ENCODE measurements at regions not wholly inside any gene's neighbourhood (a gene's known extent, or its start where the extent isn't known, plus 50 kb on each side); places are given as distances from the start of the nearest gene placed in this dataset.

DNA sequence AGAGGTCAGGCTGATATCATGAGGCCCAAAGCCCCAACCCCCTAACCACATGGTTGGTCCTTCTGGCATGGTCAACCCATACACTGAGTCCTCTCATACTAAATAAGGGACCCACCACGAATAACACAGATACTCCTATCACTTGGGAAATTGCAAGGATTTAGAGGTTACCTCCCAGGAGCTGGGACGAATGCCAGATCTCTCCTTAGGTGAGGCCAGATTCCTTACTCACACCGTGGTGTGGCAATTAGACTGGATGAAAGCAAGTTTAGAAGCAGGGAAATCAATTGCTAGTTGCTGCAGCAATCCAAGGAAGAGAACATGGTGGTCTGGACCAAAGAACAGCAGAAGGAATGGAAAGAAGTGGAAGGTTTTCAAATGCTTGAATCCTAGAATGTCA lies 60.1 kb downstream of the IER5 start (continued):
- TF ChIP-seq CTCF (IDR thresholded peaks at IDR 0.05 in 2 of 3, conservative IDR thresholded peaks at IDR 0.05 in 1 of 3; ENCODE audit: borderline replicate concordance in 1 of 3, insufficient read depth in 1 of 3, low read depth in 2 of 3, low read length in 2 of 3) = no peak
- no peak for TF ChIP-seq POLR2AphosphoS5 (IDR thresholded peaks at IDR 0.05; ENCODE audit: low read depth, low read length)
- no peak for TF ChIP-seq SP1 (IDR thresholded peaks at IDR 0.05; ENCODE audit: low read depth)
- TF ChIP-seq FOSL1 (IDR thresholded peaks at IDR 0.05; ENCODE audit: low read depth) = no peak
- TF ChIP-seq EGR1 (IDR thresholded peaks at IDR 0.05; ENCODE audit: low read depth) = no peak
- no peak for TF ChIP-seq CBX3 (IDR thresholded peaks at IDR 0.05; ENCODE audit: low read depth)

- H3K4me2 ChIP-seq (ENCODE audit: low read length) = no peak overlapping the region
- no TSS peak for BruUV-seq (replicated peaks)
- no peak overlapping the region for H3K4me3 ChIP-seq (replicated peaks in 1 of 2; ENCODE audit: low read depth in 1 of 2, low read length in 2 of 2)
- intact Hi-C loops (cut with micrococcal nuclease) = no loop called here
- H3K36me3 ChIP-seq (ENCODE audit: control insufficient read depth in 1 of 2, insufficient read depth in 2 of 2, low read length in 2 of 2) = no peaks in the 10 kb centered on the region
- no peaks in the 10 kb centered on the region for H4K20me1 ChIP-seq (ENCODE audit: insufficient read depth)
- no peaks in the 10 kb centered on the region for H3K9me2 ChIP-seq (ENCODE audit: insufficient read depth)
- DNase-seq (ENCODE audit: low read depth, low spot score) (no peak), ATAC-seq (no peak)
- ChIA-PET RAD21 (ENCODE audit: low non-redundant PET in 1 of 2, low total read pairs in 2 of 2, uncharacterized antibody in 2 of 2, unreplicated experiment in 2 of 2) (no interaction called here), CTCF (no interaction called here), POLR2A (no interaction called here)
- no peaks in the 10 kb centered on the region for H3K79me2 ChIP-seq (ENCODE audit: insufficient read depth, low read length)
- H3K27me3 ChIP-seq (ENCODE audit: insufficient read depth, low read length) = no peaks in the 10 kb centered on the region
- no peak overlapping the region for H2AFZ ChIP-seq (ENCODE audit: low read depth, low read length, poor library complexity, severe bottlenecking)
- H3K9me3 ChIP-seq (ENCODE audit: control insufficient read depth in 1 of 2, insufficient read depth in 1 of 2, low read depth in 1 of 2, low read length in 2 of 2) = no peaks in the 10 kb centered on the region
- no peak overlapping the region for H3K27ac ChIP-seq (ENCODE audit: low read depth, low read length)
- TF ChIP-seq ZFX (IDR thresholded peaks at IDR 0.05) = no peak
- TF ChIP-seq CTCF (IDR thresholded peaks at IDR 0.05 in 2 of 3, conservative IDR thresholded peaks at IDR 0.05 in 1 of 3; ENCODE audit: borderline replicate concordance in 1 of 3, insufficient read depth in 1 of 3, low read depth in 2 of 3, low read length in 2 of 3) = no peak
- no peak for TF ChIP-seq ELF1 (IDR thresholded peaks at IDR 0.05; ENCODE audit: borderline replicate concordance, low read depth)
- TF ChIP-seq, protein P1, sequence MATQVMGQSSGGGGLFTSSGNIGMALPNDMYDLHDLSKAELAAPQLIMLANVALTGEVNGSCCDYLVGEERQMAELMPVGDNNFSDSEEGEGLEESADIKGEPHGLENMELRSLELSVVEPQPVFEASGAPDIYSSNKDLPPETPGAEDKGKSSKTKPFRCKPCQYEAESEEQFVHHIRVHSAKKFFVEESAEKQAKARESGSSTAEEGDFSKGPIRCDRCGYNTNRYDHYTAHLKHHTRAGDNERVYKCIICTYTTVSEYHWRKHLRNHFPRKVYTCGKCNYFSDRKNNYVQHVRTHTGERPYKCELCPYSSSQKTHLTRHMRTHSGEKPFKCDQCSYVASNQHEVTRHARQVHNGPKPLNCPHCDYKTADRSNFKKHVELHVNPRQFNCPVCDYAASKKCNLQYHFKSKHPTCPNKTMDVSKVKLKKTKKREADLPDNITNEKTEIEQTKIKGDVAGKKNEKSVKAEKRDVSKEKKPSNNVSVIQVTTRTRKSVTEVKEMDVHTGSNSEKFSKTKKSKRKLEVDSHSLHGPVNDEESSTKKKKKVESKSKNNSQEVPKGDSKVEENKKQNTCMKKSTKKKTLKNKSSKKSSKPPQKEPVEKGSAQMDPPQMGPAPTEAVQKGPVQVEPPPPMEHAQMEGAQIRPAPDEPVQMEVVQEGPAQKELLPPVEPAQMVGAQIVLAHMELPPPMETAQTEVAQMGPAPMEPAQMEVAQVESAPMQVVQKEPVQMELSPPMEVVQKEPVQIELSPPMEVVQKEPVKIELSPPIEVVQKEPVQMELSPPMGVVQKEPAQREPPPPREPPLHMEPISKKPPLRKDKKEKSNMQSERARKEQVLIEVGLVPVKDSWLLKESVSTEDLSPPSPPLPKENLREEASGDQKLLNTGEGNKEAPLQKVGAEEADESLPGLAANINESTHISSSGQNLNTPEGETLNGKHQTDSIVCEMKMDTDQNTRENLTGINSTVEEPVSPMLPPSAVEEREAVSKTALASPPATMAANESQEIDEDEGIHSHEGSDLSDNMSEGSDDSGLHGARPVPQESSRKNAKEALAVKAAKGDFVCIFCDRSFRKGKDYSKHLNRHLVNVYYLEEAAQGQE (IDR thresholded peaks at IDR 0.05; ENCODE audit: low read depth) = no peak
- TF ChIP-seq EZH2 (IDR thresholded peaks at IDR 0.05) = no peak
- TF ChIP-seq, protein P2, sequence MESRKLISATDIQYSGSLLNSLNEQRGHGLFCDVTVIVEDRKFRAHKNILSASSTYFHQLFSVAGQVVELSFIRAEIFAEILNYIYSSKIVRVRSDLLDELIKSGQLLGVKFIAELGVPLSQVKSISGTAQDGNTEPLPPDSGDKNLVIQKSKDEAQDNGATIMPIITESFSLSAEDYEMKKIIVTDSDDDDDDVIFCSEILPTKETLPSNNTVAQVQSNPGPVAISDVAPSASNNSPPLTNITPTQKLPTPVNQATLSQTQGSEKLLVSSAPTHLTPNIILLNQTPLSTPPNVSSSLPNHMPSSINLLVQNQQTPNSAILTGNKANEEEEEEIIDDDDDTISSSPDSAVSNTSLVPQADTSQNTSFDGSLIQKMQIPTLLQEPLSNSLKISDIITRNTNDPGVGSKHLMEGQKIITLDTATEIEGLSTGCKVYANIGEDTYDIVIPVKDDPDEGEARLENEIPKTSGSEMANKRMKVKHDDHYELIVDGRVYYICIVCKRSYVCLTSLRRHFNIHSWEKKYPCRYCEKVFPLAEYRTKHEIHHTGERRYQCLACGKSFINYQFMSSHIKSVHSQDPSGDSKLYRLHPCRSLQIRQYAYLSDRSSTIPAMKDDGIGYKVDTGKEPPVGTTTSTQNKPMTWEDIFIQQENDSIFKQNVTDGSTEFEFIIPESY (IDR thresholded peaks at IDR 0.05; ENCODE audit: extremely low read depth, insufficient replicate concordance, low read length) = no peak
- TF ChIP-seq TCF7L2 (IDR thresholded peaks at IDR 0.05; ENCODE audit: borderline replicate concordance, extremely low read depth, insufficient read depth, insufficient read length) = no peak
- no peak for TF ChIP-seq SIN3A (IDR thresholded peaks at IDR 0.05; ENCODE audit: low read depth)
- no peak for TF ChIP-seq SP1 (IDR thresholded peaks at IDR 0.05; ENCODE audit: low read depth)
- no peak overlapping the region for H3K9ac ChIP-seq (ENCODE audit: low read length)
- peaks cover 0 to 3% of the 10 kb centered on the region in 2 experiments; a peak in 1 of 4 replicates for H3K4me1 ChIP-seq (ENCODE audit: control insufficient read depth in 1 of 2, insufficient read depth in 2 of 2, low read length in 2 of 2)
Observed at GRCh38 chr1:181149326-181150125, 61.0 kb downstream of the IER5 start.
